Type B pancreatic cell (in vitro differentiated cells): ENCODE measurements at regions not wholly inside any gene's neighbourhood (a gene's known extent, or its start where the extent isn't known, plus 50 kb on each side); places are given as distances from the start of the nearest gene placed in this dataset.

Experiments used
- DNase-seq: peaks from one replicate; pipeline ENCODE4 v3.0.0; 2021; ENCODE audit warnings: mixed read lengths; ENCODE audit not compliant: unreplicated experiment; ENCODE audit errors: extremely low spot score
- H3K27ac Mint-ChIP-seq: 2 replicates; pipeline ENCODE4 v1.8.0; 2021; ENCODE audit warnings: mild to moderate bottlenecking, mixed read lengths
- H3K27me3 Mint-ChIP-seq: 2 replicates; pipeline ENCODE4 v1.8.0; 2021; ENCODE audit warnings: mixed read lengths
- H3K36me3 Mint-ChIP-seq: 2 replicates; pipeline ENCODE4 v1.8.0; 2021; ENCODE audit warnings: mixed read lengths
- H3K4me1 Mint-ChIP-seq: one replicate; pipeline ENCODE4 v1.8.0; 2021; ENCODE audit warnings: mixed read lengths; ENCODE audit not compliant: unreplicated experiment
- H3K4me3 Mint-ChIP-seq: 2 replicates; pipeline ENCODE4 v1.8.0; 2021; ENCODE audit warnings: mild to moderate bottlenecking, mixed read lengths
- H3K9me3 Mint-ChIP-seq: 2 replicates; pipeline ENCODE4 v1.8.0; 2021; ENCODE audit warnings: mixed read lengths
- TF ChIP-seq, protein P1 (sequence below): fragments of 200-600 bp; sonication (generic); conservative IDR thresholded peaks from 2 replicates; pipeline ENCODE4 v1.5.0; 2021; ENCODE audit warnings: antibody characterized with exemption, mild to moderate bottlenecking

DNA sequence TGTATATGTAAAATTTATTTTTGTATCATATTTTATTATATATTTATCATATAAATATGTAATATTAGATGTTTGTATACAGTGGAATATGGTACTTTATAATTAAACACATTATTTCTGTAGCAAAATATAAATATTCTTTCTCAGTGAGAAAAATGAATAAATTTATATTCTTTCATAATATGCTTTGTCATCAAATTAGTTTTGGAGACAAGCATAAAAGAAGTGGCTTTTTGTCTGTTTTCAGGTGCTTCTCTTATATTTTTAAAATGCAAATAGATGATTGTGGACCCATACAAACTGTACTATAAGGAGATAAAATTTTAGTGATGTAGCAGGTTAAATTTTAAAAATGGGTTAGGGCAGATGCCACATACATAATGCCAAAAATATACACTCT lies 222.4 kb upstream of the CNTN5 start:
- Mint-ChIP-seq H3K4me3 (no peak overlapping the region), H3K27me3 (no peaks in the 10 kb centered on the region), H3K9me3 (no peaks in the 10 kb centered on the region), H3K27ac (no peak overlapping the region), H3K36me3 (no peaks in the 10 kb centered on the region), H3K4me1 (no peaks in the 10 kb centered on the region)
- DNase-seq: no peak
- TF ChIP-seq, protein P1, sequence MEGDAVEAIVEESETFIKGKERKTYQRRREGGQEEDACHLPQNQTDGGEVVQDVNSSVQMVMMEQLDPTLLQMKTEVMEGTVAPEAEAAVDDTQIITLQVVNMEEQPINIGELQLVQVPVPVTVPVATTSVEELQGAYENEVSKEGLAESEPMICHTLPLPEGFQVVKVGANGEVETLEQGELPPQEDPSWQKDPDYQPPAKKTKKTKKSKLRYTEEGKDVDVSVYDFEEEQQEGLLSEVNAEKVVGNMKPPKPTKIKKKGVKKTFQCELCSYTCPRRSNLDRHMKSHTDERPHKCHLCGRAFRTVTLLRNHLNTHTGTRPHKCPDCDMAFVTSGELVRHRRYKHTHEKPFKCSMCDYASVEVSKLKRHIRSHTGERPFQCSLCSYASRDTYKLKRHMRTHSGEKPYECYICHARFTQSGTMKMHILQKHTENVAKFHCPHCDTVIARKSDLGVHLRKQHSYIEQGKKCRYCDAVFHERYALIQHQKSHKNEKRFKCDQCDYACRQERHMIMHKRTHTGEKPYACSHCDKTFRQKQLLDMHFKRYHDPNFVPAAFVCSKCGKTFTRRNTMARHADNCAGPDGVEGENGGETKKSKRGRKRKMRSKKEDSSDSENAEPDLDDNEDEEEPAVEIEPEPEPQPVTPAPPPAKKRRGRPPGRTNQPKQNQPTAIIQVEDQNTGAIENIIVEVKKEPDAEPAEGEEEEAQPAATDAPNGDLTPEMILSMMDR: no peak

DNA sequence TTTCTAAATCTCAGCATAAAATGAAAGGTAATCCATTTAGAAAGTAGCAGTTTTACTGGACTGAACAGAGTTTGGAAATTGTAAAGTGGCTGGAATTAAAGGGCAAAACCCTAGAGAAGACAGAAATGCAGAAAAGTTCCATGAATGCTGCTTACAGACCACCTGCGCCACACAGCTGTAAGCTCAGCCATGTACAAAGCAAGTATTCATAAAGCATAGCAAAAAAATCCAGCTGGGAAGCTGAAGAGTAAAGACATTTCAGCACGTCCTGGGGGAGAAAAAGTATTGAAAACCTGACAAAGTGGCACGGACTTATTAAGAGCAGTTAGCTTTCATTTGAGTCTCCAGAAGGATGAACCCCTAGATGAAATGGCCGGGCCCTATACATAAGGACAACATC lies 220.1 kb upstream of the CNTN5 start:
- TF ChIP-seq, protein P1: no peak
- Mint-ChIP-seq H3K27me3 (no peaks in the 10 kb centered on the region), H3K9me3 (no peaks in the 10 kb centered on the region), H3K27ac (no peak overlapping the region), H3K36me3 (no peaks in the 10 kb centered on the region), H3K4me1 (no peaks in the 10 kb centered on the region), H3K4me3 (no peak overlapping the region)
- DNase-seq: no peak

DNA sequence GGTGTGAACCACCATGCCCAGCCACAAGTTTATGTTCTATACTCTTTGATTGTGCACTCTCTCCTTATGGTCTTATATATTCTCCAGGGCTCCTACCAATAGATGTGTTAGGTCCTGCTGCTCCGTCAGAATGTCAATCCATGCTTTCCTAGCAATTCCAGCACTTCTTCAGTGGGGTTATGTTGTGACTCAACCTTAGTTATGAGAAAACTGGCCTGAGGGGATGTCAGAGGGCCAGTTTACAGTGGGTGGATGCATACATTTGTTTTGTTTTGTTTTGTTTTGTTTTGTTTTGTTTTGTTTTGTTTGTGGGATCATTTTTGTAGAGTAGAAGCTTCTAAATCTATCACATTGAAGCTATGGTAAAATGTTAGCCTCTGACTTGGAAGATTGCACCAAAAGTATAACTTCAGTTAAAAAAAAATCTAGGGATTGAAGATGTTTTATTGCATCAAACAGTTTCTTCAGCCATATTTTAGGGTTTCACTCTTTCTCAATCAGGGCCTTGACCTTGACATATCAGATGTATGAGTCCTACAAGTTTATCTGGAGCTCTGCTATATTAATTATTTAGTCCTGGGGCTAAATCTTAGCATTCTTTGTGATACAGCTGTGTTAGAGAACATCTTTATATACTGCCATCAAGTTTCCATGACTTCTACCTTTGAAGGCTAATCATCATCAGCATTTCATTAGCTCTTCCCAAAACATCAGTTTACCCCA lies 191.6 kb upstream of the CNTN5 start:
- Mint-ChIP-seq H3K27me3 (no peaks in the 10 kb centered on the region), H3K36me3 (no peaks in the 10 kb centered on the region)
- TF ChIP-seq, protein P1: no peak

DNA sequence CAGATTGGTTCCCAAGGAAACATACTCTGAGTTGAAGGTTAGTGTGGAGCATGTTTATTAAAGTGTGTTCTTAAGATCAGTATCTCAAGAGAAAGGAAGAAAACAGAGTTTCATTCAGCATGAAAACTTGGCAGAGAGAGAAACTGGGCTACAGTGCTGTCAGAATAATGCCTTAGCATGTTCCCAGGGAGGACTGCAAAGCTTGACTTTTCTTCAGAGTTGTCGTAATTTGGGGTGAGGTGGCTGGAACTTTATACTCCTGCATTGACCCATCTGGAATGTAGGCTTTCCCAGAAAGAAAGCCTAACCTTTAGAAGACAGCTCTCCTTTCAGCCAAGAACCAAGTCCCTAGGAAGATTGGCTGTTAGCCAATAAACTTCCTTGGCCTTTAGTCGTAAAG lies 190.8 kb upstream of the CNTN5 start:
- Mint-ChIP-seq H3K36me3 (no peaks in the 10 kb centered on the region), H3K4me1 (no peaks in the 10 kb centered on the region), H3K4me3 (no peak overlapping the region), H3K9me3 (no peaks in the 10 kb centered on the region), H3K27ac (no peak overlapping the region), H3K27me3 (no peaks in the 10 kb centered on the region)
- no peak for DNase-seq
- TF ChIP-seq, protein P1: no peak

More for the DNA sequence above, 191.6 kb upstream of the CNTN5 start:
- Mint-ChIP-seq H3K9me3 (no peaks in the 10 kb centered on the region), H3K4me1 (no peaks in the 10 kb centered on the region), H3K27ac (no peak overlapping the region), H3K4me3 (no peak overlapping the region)
- no peak for DNase-seq

DNA sequence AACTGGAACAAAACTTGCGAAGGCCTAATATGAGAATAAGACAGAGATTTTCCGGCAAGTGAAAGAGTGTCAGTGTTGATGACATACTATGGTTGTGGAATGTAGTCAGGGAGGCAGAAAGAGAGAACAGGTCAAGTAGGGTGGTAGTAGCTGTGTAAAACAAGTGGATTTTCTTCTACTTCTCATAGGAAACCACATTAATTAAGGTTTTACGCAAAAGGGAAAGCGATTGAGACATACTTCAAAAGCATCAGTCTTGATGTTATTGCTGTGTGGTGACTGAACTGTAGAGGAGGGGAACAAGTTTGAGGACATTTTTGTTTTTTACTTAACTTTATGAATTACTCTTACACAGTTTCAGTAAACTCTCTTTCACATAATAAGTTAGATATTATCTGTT lies 186.0 kb upstream of the CNTN5 start:
- no peaks in the 10 kb centered on the region for H3K36me3 Mint-ChIP-seq
- TF ChIP-seq, protein P1: no peak
- H3K27ac Mint-ChIP-seq: peak overlapping the region; percentile 74
- no peak for DNase-seq
- H3K9me3 Mint-ChIP-seq: no peaks in the 10 kb centered on the region
- peak overlapping the region; percentile 10 for H3K4me3 Mint-ChIP-seq
- no peaks in the 10 kb centered on the region for H3K4me1 Mint-ChIP-seq
- no peaks in the 10 kb centered on the region for H3K27me3 Mint-ChIP-seq
